ENCODE measurements at regions not wholly inside any gene's neighbourhood (a gene's known extent, or its start where the extent isn't known, plus 50 kb on each side); places are given as distances from the start of the nearest gene placed in this dataset.

DNA sequence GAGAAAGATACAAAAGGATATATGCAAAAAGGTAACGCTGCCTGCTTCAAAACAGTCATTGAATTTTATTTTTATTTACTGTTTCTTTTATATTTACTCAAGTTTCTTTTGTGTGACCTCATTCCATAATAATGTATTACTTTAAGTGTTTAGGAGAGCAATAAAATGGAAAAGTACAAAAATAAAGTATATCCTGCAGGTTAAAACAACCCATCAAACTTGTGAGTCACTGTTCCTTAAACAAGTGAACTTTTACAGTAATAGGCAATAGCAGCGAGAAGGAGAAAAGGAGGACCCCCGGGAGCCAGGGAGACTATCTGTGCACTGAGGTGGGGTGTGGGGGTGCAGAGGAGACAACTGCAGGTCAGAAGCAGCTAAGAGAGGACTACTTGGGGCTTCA, 124.5 kb downstream of the EN1 start:
- TF ChIP-seq, protein P1, sequence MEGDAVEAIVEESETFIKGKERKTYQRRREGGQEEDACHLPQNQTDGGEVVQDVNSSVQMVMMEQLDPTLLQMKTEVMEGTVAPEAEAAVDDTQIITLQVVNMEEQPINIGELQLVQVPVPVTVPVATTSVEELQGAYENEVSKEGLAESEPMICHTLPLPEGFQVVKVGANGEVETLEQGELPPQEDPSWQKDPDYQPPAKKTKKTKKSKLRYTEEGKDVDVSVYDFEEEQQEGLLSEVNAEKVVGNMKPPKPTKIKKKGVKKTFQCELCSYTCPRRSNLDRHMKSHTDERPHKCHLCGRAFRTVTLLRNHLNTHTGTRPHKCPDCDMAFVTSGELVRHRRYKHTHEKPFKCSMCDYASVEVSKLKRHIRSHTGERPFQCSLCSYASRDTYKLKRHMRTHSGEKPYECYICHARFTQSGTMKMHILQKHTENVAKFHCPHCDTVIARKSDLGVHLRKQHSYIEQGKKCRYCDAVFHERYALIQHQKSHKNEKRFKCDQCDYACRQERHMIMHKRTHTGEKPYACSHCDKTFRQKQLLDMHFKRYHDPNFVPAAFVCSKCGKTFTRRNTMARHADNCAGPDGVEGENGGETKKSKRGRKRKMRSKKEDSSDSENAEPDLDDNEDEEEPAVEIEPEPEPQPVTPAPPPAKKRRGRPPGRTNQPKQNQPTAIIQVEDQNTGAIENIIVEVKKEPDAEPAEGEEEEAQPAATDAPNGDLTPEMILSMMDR (IDR thresholded peaks at IDR 0.05) = no peak
- TF ChIP-seq CREM (CRISPR knock-in tag; IDR thresholded peaks at IDR 0.05) (no peak), ZNF512 (CRISPR knock-in tag; IDR thresholded peaks at IDR 0.05; ENCODE audit: borderline replicate concordance) (no peak), NR2C2 (CRISPR knock-in tag; IDR thresholded peaks at IDR 0.05) (no peak), FOXK1 (CRISPR knock-in tag; IDR thresholded peaks at IDR 0.05) (no peak), NFYB (CRISPR knock-in tag; conservative IDR thresholded peaks at IDR 0.05; ENCODE audit: low read depth) (no peak), SOX15 (CRISPR knock-in tag; IDR thresholded peaks at IDR 0.05) (no peak), E2F5 (CRISPR knock-in tag; IDR thresholded peaks at IDR 0.05) (no peak), ATF2 (CRISPR knock-in tag; IDR thresholded peaks at IDR 0.05; ENCODE audit: borderline replicate concordance, low read depth) (no peak), TEAD1 (CRISPR knock-in tag; IDR thresholded peaks at IDR 0.05) (no peak), SMAD4 (CRISPR knock-in tag; IDR thresholded peaks at IDR 0.05) (no peak)
- TF ChIP-seq, protein P2, sequence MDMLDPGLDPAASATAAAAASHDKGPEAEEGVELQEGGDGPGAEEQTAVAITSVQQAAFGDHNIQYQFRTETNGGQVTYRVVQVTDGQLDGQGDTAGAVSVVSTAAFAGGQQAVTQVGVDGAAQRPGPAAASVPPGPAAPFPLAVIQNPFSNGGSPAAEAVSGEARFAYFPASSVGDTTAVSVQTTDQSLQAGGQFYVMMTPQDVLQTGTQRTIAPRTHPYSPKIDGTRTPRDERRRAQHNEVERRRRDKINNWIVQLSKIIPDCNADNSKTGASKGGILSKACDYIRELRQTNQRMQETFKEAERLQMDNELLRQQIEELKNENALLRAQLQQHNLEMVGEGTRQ (CRISPR knock-in tag; IDR thresholded peaks at IDR 0.05) = no peak

All from WTC11 (cell line).